Fibroblast of mammary gland (primary cell): ENCODE measurements at regions not wholly inside any gene's neighbourhood (a gene's known extent, or its start where the extent isn't known, plus 50 kb on each side); places are given as distances from the start of the nearest gene placed in this dataset.
A peak's percentile ranks its signal among the peaks of the same experiment; 100 is the strongest.

Experiments
- DNase-seq: peaks from one replicate; pipeline ENCODE4 v3.0.0-alpha.2; 2010; ENCODE audit warnings: low read depth
- H3K4me3 ChIP-seq: 2 replicates; pipeline ENCODE4 v1.5.1; 2011; ENCODE audit warnings: low read depth, mild to moderate bottlenecking, low read length, moderate library complexity; ENCODE audit not compliant: control insufficient read depth
- TF ChIP-seq, protein P1 (sequence below): conservative IDR thresholded peaks from 2 replicates; pipeline ENCODE4 v1.5.1; 2011; ENCODE audit warnings: low read depth, low read length, inconsistent platforms; ENCODE audit not compliant: control insufficient read depth, insufficient read depth

DNA sequence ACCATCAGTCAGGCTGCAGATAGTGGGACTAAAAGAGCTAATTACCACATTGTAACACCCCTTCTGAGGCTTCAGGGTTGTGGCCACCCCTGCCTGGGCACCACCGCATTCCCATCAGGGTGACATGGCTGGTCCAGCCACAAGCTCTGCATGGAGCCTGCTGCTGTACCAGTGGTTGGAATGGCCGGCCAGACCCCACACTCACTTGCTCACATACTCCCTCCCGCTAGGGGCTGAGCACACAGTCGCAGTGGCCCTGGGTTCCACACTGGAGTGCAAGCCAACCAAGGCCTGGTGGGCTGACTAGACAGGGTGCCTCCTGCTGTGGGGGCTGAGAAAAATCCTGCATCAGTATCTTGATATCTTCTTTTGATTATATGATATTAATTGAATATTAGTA is 182.8 kb upstream of the STK17B start:
- TF ChIP-seq, protein P1, sequence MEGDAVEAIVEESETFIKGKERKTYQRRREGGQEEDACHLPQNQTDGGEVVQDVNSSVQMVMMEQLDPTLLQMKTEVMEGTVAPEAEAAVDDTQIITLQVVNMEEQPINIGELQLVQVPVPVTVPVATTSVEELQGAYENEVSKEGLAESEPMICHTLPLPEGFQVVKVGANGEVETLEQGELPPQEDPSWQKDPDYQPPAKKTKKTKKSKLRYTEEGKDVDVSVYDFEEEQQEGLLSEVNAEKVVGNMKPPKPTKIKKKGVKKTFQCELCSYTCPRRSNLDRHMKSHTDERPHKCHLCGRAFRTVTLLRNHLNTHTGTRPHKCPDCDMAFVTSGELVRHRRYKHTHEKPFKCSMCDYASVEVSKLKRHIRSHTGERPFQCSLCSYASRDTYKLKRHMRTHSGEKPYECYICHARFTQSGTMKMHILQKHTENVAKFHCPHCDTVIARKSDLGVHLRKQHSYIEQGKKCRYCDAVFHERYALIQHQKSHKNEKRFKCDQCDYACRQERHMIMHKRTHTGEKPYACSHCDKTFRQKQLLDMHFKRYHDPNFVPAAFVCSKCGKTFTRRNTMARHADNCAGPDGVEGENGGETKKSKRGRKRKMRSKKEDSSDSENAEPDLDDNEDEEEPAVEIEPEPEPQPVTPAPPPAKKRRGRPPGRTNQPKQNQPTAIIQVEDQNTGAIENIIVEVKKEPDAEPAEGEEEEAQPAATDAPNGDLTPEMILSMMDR: no peak
- no peak for DNase-seq
- no peak overlapping the region for H3K4me3 ChIP-seq

- no peak for DNase-seq
- H3K4me3 ChIP-seq: no peak overlapping the region
- TF ChIP-seq, protein P1: no peak
Observed at GRCh38 chr2:196356332-196356731, 185.0 kb upstream of the STK17B start.

GRCh38 chr2:196360650-196361049 is 189.3 kb upstream of the STK17B start:
- H3K4me3 ChIP-seq: no peak overlapping the region
- no peak for DNase-seq
- TF ChIP-seq, protein P1: no peak

GRCh38 chr2:196361606-196362326 is 190.4 kb upstream of the STK17B start:
- TF ChIP-seq, protein P1: no peak
- DNase-seq: peak; percentile 23

GRCh38 chr2:196362973-196363549 is 191.7 kb upstream of the STK17B start:
- DNase-seq: no peak
- TF ChIP-seq, protein P1: no peak
- no peak overlapping the region for H3K4me3 ChIP-seq

More at GRCh38 chr2:196361606-196362326, 190.4 kb upstream of the STK17B start:
- no peak overlapping the region for H3K4me3 ChIP-seq

GRCh38 chr2:196365145-196365544 is 193.8 kb upstream of the STK17B start:
- TF ChIP-seq, protein P1: no peak
- H3K4me3 ChIP-seq: no peak overlapping the region
- no peak for DNase-seq
